ENCODE measurements at regions not wholly inside any gene's neighbourhood (a gene's known extent, or its start where the extent isn't known, plus 50 kb on each side); places are given as distances from the start of the nearest gene placed in this dataset.

DNA sequence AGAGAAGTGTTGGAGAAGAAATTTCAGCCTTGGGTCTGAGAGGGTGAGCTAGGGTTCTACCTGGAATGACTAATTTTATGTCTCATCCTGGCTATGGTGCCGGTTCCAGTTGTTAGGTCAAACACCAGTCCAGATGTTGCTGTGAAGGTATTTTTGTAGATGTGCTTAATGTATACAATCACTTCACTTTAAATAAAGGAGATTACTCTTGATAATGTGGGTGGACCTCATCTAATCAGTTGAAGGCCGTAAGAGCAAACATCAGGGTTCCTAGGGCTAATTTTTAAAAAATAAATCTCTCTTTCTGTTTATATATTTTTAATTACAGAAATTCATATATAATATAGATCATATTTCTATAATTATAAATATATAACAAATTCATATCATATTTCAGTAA is 90.5 kb upstream of the GDNF start:
- ATAC-seq (ENCODE audit: low read depth) (no peak), DNase-seq (no peak)
- Histone ChIP-seq H2AFZ (replicated peaks; ENCODE audit: low read length, poor library complexity) (no peak overlapping the region), H3K27me3 (ENCODE audit: control insufficient read depth, insufficient read depth, low read length) (peaks cover 20% of the 10 kb centered on the region), H4K20me1 (ENCODE audit: insufficient read depth, low read length) (no peaks in the 10 kb centered on the region), H2BK20ac (ENCODE audit: low read depth, low read length) (no peak overlapping the region), H3K14ac (replicated peaks; ENCODE audit: low read depth, low read length) (no peak overlapping the region), H2BK5ac (ENCODE audit: low read depth, low read length, poor library complexity, severe bottlenecking) (no peak overlapping the region), H3K79me1 (ENCODE audit: low read depth in 1 of 2, low read length in 2 of 2) (no peaks in the 10 kb centered on the region), H3K4me1 (ENCODE audit: control insufficient read depth, insufficient read depth, low read length) (no peaks in the 10 kb centered on the region), H4K8ac (ENCODE audit: low read depth in 2 of 2, low read length in 2 of 2) (no peak overlapping the region), H2BK120ac (ENCODE audit: low read depth, low read length) (no peak overlapping the region), H3K18ac (ENCODE audit: low read depth, low read length) (no peak overlapping the region), H2AK5ac (ENCODE audit: low read depth, low read length) (no peak overlapping the region), H3K56ac (ENCODE audit: extremely low read depth, insufficient read depth, low read length) (no peak overlapping the region), H3K9me3 (ENCODE audit: control insufficient read depth, insufficient read depth, low read length) (no peaks in the 10 kb centered on the region), H3K4ac (ENCODE audit: low read depth, low read length) (no peak overlapping the region), H4K91ac (ENCODE audit: insufficient read depth, low read depth, low read length) (no peak overlapping the region), H2AK9ac (replicated peaks; ENCODE audit: low read depth, low read length, poor library complexity) (no peak overlapping the region), H2BK15ac (ENCODE audit: low read depth, low read length) (no peak overlapping the region), H4K5ac (ENCODE audit: low read depth, low read length) (no peak overlapping the region), H3K23ac (ENCODE audit: low read depth, low read length) (no peak overlapping the region), H3K4me2 (ENCODE audit: low read depth, low read length) (no peak overlapping the region), H3K4me3 (ENCODE audit: insufficient read depth, low read depth, low read length) (no peak overlapping the region), H3K27ac (ENCODE audit: insufficient read depth, low read length) (no peak overlapping the region), H3K36me3 (ENCODE audit: control insufficient read depth, insufficient read depth, low read length) (no peaks in the 10 kb centered on the region), H3K9me1 (ENCODE audit: insufficient read depth, low read length) (no peaks in the 10 kb centered on the region), H3K9ac (ENCODE audit: low read depth, low read length) (no peak overlapping the region)
- TF ChIP-seq, protein P1, sequence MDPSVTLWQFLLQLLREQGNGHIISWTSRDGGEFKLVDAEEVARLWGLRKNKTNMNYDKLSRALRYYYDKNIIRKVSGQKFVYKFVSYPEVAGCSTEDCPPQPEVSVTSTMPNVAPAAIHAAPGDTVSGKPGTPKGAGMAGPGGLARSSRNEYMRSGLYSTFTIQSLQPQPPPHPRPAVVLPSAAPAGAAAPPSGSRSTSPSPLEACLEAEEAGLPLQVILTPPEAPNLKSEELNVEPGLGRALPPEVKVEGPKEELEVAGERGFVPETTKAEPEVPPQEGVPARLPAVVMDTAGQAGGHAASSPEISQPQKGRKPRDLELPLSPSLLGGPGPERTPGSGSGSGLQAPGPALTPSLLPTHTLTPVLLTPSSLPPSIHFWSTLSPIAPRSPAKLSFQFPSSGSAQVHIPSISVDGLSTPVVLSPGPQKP (IDR thresholded peaks at IDR 0.05; ENCODE audit: borderline replicate concordance, low read depth, low read length): no peak
- in situ Hi-C loops (cut with MboI; ENCODE audit: low sequenced_read_pairs): no loop called here
- POLR2A ChIA-PET (ENCODE audit: unreplicated experiment): interaction anchor here (0.7 kb wide), 1 partner anchor 331 kb away, joined by 3 read pairs; no protein-coding TSS in a partner anchor
- BruUV-seq (replicated peaks): no TSS peak
- dilution Hi-C loops (cut with HindIII; ENCODE audit: low sequenced_read_pairs, unreplicated experiment): no loop called here
- intact Hi-C loops (cut with micrococcal nuclease): loop anchor here (10.0 kb wide), 1 partner anchor 64 kb away; no protein-coding TSS in a partner anchor
- CTCF ChIA-PET: no interaction called here
- WGBS, 2 experiments (ENCODE audit: extremely low coverage in 2 of 2, insufficient read length in 1 of 2): no CpG with 5 or more reads among the region's 2 CpGs
